AG04449 (cell line): ENCODE measurements at regions not wholly inside any gene's neighbourhood (a gene's known extent, or its start where the extent isn't known, plus 50 kb on each side); places are given as distances from the start of the nearest gene placed in this dataset.
"Not testable (repeated sequence)": the region's sequence is repeated elsewhere in the genome, so short reads cannot be mapped to it uniquely, and the experiment has no call there.

Experiments used
- CTCF ChIA-PET: fragments of 350-600 bp; formaldehyde crosslinking; extraction: SDS; loops from one replicate; lab custom pipeline; 2021; ENCODE audit warnings: antibody characterized with exemption; lab: Yijun Ruan, JAX
- POLR2A ChIA-PET: fragments of 400-600, 350-600 bp; formaldehyde crosslinking; extraction: SDS; loops from one replicate; lab custom pipeline; 2020; ENCODE audit warnings: antibody characterized with exemption, inconsistent platforms; lab: Yijun Ruan, JAX
- DNase-seq: peaks from one replicate; pipeline ENCODE4 v3.0.0-alpha.2; 2010; ENCODE audit warnings: low read depth, low spot score
- H3K4me3 ChIP-seq: 2 replicates; pipeline ENCODE4 v1.5.1; 2011; ENCODE audit warnings: low read depth, mild to moderate bottlenecking, control low read depth, low read length
- TF ChIP-seq, protein P1 (sequence below): IDR thresholded peaks from one replicate; pipeline ENCODE4 v1.5.1; 2011; ENCODE audit warnings: mild to moderate bottlenecking, moderate library complexity, low read length, control low read depth, inconsistent platforms; ENCODE audit not compliant: insufficient read depth; ENCODE audit errors: missing control alignments

DNA sequence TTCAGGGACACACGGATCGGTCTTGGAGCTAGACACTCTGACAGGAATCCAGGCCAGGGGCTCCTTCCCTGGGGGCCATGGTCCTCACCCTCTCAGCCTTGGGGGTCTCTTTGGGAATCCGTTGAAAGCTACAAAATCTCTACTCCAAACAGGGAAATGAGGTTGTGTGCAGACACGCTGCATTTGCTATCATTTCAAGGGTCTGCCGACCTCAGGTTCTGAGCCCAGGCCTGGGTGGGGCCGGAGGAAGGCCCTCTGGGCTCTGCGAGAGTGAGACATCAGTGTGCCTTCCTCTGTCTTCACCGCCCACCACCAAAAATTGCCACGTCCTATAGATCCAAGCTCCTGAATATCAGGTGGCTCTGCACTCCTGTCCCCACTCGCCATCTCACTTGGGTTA is 74.4 kb upstream of the FGF3 start:
- POLR2A ChIA-PET = no interaction called here
- DNase-seq = no peak
- TF ChIP-seq, protein P1, sequence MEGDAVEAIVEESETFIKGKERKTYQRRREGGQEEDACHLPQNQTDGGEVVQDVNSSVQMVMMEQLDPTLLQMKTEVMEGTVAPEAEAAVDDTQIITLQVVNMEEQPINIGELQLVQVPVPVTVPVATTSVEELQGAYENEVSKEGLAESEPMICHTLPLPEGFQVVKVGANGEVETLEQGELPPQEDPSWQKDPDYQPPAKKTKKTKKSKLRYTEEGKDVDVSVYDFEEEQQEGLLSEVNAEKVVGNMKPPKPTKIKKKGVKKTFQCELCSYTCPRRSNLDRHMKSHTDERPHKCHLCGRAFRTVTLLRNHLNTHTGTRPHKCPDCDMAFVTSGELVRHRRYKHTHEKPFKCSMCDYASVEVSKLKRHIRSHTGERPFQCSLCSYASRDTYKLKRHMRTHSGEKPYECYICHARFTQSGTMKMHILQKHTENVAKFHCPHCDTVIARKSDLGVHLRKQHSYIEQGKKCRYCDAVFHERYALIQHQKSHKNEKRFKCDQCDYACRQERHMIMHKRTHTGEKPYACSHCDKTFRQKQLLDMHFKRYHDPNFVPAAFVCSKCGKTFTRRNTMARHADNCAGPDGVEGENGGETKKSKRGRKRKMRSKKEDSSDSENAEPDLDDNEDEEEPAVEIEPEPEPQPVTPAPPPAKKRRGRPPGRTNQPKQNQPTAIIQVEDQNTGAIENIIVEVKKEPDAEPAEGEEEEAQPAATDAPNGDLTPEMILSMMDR = no peak
- no peak overlapping the region for H3K4me3 ChIP-seq
- CTCF ChIA-PET = interaction anchor here (0.8 to 2.0 kb wide), 5 partner anchors 14 to 302 kb away, joined by 3 to 5 read pairs (median 4); no protein-coding TSS in a partner anchor

DNA sequence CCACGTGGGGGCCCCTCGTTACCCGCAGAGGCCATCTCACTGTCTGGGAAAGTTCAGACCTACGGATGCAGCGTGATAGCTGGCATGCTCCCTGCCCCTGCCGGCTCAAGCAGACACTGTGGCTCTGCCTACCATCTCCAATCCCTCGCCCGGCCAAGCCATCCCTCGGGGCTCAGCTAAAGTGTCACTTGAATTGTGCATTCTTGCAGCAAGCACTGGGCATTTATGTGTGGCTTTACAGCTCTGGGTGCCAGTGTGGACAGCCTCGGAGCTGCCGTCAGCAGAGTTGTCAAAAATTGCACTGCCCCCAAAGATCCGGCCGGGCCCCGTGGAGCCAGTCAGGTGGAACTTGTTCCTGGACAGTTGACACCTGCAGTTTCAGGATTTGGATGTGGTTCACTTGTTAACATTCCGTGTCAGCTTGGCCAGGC is 75.0 kb upstream of the FGF3 start:
- CTCF ChIA-PET = interaction anchor here (0.8 to 2.0 kb wide), 5 partner anchors 14 to 302 kb away, joined by 3 to 5 read pairs (median 4); no protein-coding TSS in a partner anchor

DNA sequence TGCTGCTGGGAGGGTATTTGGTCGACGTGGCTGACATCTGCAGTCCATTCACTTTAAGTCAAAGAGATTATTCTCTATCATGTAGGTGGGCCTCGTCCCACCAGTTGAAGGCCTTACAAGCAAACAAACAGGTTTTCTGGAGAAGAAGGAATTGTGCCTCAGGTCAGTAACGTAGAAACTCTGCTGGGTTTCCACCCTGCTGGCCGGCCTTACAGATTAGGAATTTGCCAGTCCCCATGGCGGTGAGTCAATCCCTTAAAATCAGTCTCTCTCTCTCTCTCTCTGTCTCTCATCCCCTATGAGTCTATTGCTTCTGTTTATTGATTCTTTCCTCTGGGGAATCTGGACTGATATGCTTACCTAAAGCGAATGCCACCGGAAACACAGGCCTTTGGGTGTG is 75.4 kb upstream of the FGF3 start:
- ChIA-PET POLR2A (no interaction called here), CTCF (interaction anchor here (1.2 kb wide), 1 partner anchor 11 kb away, joined by 3 read pairs; no protein-coding TSS in a partner anchor)
- no peak for DNase-seq
- H3K4me3 ChIP-seq = no peak overlapping the region
- TF ChIP-seq, protein P1 = no peak

More for the DNA sequence above, 75.0 kb upstream of the FGF3 start:
- DNase-seq = no peak
- no peak overlapping the region for H3K4me3 ChIP-seq
- POLR2A ChIA-PET = no interaction called here
- TF ChIP-seq, protein P1 = no peak

DNA sequence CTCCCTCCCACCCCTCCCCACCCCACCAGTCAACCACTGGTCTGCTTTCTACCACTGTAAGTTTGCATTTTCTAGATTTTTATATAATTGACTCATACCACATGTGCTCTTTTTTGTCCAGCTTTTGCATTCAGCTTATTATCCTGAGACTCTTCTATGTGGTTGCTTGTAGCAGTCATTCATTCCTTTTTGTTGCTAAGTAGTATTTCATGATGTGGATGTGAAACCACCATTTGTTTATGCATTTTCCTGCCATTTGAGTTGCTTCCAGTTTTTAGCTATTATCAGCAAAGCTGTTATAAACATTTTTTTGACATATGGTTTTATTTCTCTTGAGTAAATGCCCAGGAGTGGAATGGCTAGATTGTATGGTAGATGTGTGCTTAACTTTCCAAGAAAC is 77.0 kb upstream of the FGF3 start:
- no peak for DNase-seq
- ChIA-PET POLR2A (no interaction called here), CTCF (interaction anchor here (0.9 to 2.3 kb wide), 5 partner anchors 9 to 300 kb away, joined by 3 to 7 read pairs (median 6); no protein-coding TSS in a partner anchor)
- H3K4me3 ChIP-seq = no peak overlapping the region
- TF ChIP-seq, protein P1 = no peak

DNA sequence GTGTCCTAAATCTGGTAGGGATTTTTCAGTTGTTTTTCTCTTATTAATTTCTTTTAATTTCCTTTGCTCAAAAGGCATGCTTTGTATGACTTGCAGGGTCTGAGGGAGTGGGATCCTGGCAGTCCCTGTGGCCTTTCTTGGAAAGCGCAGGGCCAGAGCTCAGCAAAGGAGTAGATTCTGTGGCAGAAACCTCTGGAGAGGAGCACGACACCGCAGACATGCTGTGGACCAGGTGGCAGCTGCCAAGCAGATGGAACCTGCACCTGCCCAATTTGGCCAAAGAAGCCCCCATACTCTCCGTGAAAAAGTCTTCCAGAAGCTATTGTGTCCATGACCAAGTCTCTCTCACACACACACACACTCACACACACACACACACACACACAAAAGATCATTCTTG is 78.9 kb upstream of the FGF3 start:
- no peak overlapping the region for H3K4me3 ChIP-seq
- CTCF ChIA-PET = interaction anchor here (0.8 to 2.3 kb wide), 7 partner anchors 9 to 298 kb away, joined by 3 to 7 read pairs (median 5); no protein-coding TSS in a partner anchor
- DNase-seq = no peak
- TF ChIP-seq, protein P1 = no peak
- POLR2A ChIA-PET = no interaction called here

DNA sequence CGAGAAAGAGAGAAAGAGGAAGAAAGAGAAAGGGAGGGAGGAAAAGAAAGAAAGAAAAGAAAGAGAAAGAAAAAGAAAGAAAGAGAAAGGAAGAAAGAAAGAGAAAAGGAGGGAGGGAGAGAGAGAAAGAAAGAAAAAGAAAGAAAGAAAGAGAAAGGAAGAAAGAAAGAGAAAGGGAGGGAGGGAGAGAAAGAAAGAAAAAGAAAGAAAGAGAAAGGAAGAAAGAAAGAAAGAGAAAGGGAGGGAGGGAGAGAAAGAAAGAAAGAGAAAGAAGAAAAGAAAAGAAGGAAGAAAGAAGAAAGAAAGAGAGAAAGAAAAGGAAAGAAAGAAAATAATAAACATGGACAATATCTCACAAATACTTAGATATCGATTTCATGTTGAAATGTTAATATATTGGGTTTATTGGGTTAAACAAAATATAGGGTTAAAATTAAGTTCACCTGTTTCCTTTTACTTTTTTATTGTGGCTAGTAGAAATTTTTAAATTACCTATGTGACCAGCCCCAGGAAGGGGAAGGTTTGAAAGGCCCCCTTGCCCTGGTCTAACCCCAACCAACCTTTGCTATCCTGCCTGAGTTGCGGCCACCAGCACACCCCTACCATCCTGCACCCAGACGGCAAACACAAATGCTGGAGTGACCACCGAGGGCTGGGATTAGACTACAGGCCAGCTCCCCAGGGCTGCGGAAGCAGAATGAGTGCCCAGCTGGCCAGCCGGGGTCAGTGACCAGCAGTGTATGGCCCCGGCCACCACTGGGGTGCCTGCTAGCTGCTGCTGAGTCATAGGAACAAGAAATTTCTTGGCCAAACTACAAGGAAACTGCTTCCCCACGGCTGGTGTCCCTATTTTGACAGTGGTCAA is 81.0 kb upstream of the FGF3 start:
- TF ChIP-seq, protein P1 = no peak
- POLR2A ChIA-PET = interaction anchor here (0.7 kb wide), 1 partner anchor 282 kb away, joined by 4 read pairs; no protein-coding TSS in a partner anchor
- no peak for DNase-seq
- no peak overlapping the region for H3K4me3 ChIP-seq
- CTCF ChIA-PET = interaction anchor here (1.0 to 2.7 kb wide), 5 partner anchors 10 to 296 kb away, joined by 4 to 15 read pairs (median 4); no protein-coding TSS in a partner anchor

DNA sequence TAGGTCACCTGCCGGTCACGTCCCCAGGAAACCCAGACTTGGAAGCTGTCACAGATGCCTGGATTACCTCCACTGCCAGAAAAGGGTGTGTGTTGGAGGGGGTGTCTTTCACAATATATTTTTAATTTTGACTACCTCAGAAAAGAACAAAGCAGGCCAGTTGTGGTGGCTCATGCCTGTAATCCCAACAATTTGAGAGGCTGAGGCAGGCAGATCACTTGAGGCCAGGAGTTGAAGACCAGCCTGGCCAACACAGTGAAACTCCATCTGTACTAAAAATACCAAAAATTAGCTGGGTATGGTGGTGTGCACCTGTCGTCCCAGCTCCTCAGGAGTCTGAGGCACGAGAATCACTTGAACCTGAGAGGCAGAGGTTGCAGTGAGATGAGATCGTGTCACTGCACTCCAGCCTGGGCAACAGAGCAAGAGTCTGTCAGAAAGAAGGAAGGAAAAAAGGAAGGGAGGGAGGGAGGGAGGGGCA is 81.6 kb upstream of the FGF3 start:
- POLR2A ChIA-PET, DNase-seq, H3K4me3 ChIP-seq: not testable (repeated sequence)
- CTCF ChIA-PET = interaction anchor here (0.8 to 2.7 kb wide), 8 partner anchors 10 to 295 kb away, joined by 3 to 15 read pairs (median 4); no protein-coding TSS in a partner anchor
